ENCODE measurements at regions not wholly inside any gene's neighbourhood (a gene's known extent, or its start where the extent isn't known, plus 50 kb on each side); places are given as distances from the start of the nearest gene placed in this dataset.

DNA sequence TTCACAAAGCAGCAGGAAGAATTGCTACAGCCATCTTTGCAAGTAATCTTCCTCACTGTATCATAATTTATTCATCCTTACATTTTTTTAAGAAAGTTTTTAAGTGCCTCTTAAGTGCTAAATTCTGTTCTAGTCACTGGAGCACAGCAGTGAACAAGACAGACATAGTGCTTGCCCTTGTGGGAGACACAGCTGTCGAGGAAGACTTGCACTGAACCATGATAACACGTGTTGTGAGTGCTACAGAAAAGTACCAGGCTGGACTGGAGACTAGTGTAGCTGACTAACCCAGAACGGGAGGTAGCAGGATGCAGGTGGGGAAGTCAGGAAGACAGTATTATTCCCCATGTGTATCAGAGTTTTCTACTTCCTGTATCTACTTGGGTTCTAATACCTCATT lies 300.6 kb downstream of the TBL1XR1 start (continued):
- TF ChIP-seq, protein P1, sequence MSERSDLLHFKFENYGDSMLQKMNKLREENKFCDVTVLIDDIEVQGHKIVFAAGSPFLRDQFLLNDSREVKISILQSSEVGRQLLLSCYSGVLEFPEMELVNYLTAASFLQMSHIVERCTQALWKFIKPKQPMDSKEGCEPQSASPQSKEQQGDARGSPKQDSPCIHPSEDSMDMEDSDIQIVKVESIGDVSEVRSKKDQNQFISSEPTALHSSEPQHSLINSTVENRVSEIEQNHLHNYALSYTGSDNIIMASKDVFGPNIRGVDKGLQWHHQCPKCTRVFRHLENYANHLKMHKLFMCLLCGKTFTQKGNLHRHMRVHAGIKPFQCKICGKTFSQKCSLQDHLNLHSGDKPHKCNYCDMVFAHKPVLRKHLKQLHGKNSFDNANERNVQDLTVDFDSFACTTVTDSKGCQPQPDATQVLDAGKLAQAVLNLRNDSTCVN (CRISPR knock-in tag; IDR thresholded peaks at IDR 0.05): no peak
- TF ChIP-seq PHB2 (IDR thresholded peaks at IDR 0.05; ENCODE audit: low read depth): no peak
- TF ChIP-seq TRIM28 (IDR thresholded peaks at IDR 0.05): no peak
- no peak for TF ChIP-seq IFI16 (CRISPR knock-in tag; IDR thresholded peaks at IDR 0.05)
- no peak for TF ChIP-seq ZBED1 (IDR thresholded peaks at IDR 0.05)
- TF ChIP-seq RBM25 (IDR thresholded peaks at IDR 0.05; ENCODE audit: low read depth, low read length, severe bottlenecking): no peak
- TF ChIP-seq CCNT2 (IDR thresholded peaks at IDR 0.05; ENCODE audit: borderline replicate concordance, extremely low read depth, insufficient read length, low read depth, low read length): no peak
- TF ChIP-seq MECOM (CRISPR knock-in tag; IDR thresholded peaks at IDR 0.05): no peak
- TF ChIP-seq, protein P2, sequence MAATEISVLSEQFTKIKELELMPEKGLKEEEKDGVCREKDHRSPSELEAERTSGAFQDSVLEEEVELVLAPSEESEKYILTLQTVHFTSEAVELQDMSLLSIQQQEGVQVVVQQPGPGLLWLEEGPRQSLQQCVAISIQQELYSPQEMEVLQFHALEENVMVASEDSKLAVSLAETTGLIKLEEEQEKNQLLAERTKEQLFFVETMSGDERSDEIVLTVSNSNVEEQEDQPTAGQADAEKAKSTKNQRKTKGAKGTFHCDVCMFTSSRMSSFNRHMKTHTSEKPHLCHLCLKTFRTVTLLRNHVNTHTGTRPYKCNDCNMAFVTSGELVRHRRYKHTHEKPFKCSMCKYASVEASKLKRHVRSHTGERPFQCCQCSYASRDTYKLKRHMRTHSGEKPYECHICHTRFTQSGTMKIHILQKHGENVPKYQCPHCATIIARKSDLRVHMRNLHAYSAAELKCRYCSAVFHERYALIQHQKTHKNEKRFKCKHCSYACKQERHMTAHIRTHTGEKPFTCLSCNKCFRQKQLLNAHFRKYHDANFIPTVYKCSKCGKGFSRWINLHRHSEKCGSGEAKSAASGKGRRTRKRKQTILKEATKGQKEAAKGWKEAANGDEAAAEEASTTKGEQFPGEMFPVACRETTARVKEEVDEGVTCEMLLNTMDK (IDR thresholded peaks at IDR 0.05; ENCODE audit: borderline replicate concordance, insufficient read depth, low read depth, low read length, poor library complexity, severe bottlenecking): no peak
- no peak for TF ChIP-seq SMARCB1 (IDR thresholded peaks at IDR 0.05; ENCODE audit: insufficient read length, low read depth)
- no peak for TF ChIP-seq NBN (IDR thresholded peaks at IDR 0.05; ENCODE audit: low read depth)

Data from K562 (cell line).